Natural killer cell (primary cell): ENCODE measurements at regions not wholly inside any gene's neighbourhood (a gene's known extent, or its start where the extent isn't known, plus 50 kb on each side); places are given as distances from the start of the nearest gene placed in this dataset.

Experiments
- ATAC-seq, 3 donors: fragments of 150-1000 bp in 2 of 3; fragments of 200-7000 bp in 1 of 3; cut with Tn5 transposase; 1 replicate in 1 of 3; 2 replicates in 2 of 3; pipeline ENCODE4 v1.10.0; 2021; ENCODE audit warnings: mild to moderate bottlenecking in 2 of 3, moderate library complexity in 2 of 3
- DNase-seq, 2 donors: peaks; one replicate each; pipeline versions ENCODE4 v3.0.0 to v3.0.0-alpha.2; 2013 to 2021; ENCODE audit warnings: mixed read lengths in 1 of 2
- H3K27ac ChIP-seq: one replicate; pipeline ENCODE4 v1.5.1; 2013; ENCODE audit warnings: mild to moderate bottlenecking, low read length
- H3K27me3 ChIP-seq: one replicate; pipeline ENCODE4 v1.6.1; 2013; ENCODE audit warnings: low read length; ENCODE audit not compliant: control insufficient read depth, insufficient read depth
- H3K36me3 ChIP-seq: one replicate; pipeline ENCODE4 v1.6.1; 2013; ENCODE audit warnings: low read length; ENCODE audit not compliant: control insufficient read depth, insufficient read depth
- H3K4me1 ChIP-seq: one replicate; pipeline ENCODE4 v1.6.1; 2013; ENCODE audit warnings: low read length; ENCODE audit not compliant: control insufficient read depth, insufficient read depth
- H3K4me3 ChIP-seq: one replicate; pipeline ENCODE4 v1.5.1; 2013; ENCODE audit warnings: low read length
- H3K9me3 ChIP-seq: one replicate; pipeline ENCODE4 v1.6.1; 2013; ENCODE audit warnings: low read length; ENCODE audit not compliant: control insufficient read depth, insufficient read depth
- H3K27ac Mint-ChIP-seq, 2 donors: one replicate each; pipeline ENCODE4 v1.8.0; 2022; ENCODE audit warnings: mild to moderate bottlenecking in 2 of 2, mixed read lengths in 2 of 2, moderate library complexity in 1 of 2
- H3K27me3 Mint-ChIP-seq, 2 donors: one replicate each; pipeline ENCODE4 v1.8.0; 2022; ENCODE audit warnings: low read depth in 2 of 2, mixed read lengths in 2 of 2
- H3K36me3 Mint-ChIP-seq: one replicate; pipeline ENCODE4 v1.8.0; 2022; ENCODE audit warnings: mixed read lengths
- H3K4me1 Mint-ChIP-seq, 2 donors: one replicate each; pipeline ENCODE4 v1.8.0; 2022; ENCODE audit warnings: mixed read lengths in 2 of 2
- H3K4me3 Mint-ChIP-seq: one replicate; pipeline ENCODE4 v1.8.0; 2022; ENCODE audit warnings: mild to moderate bottlenecking, moderate library complexity, mixed read lengths
- H3K9me3 Mint-ChIP-seq, 2 donors: one replicate each; pipeline ENCODE4 v1.8.0; 2022; ENCODE audit warnings: mixed read lengths in 2 of 2
- CTCF ChIP-seq: fragments of 200-600 bp; IDR thresholded peaks from one replicate; pipeline ENCODE4 v1.8.0; 2022; ENCODE audit warnings: antibody characterized with exemption
- WGBS: methylation state at CpG from one replicate; pipeline ENCODE4 v1.1.7; 2013; ENCODE audit warnings: missing lambda C conversion rate; ENCODE audit not compliant: insufficient coverage; 5-methylcytosine and 5-hydroxymethylcytosine counted together
- intact Hi-C: fragments of 100-400 bp; cut with micrococcal nuclease; formaldehyde crosslinking; loops from one replicate; pipeline ENCODE4 v1.14.2; 2022

DNA sequence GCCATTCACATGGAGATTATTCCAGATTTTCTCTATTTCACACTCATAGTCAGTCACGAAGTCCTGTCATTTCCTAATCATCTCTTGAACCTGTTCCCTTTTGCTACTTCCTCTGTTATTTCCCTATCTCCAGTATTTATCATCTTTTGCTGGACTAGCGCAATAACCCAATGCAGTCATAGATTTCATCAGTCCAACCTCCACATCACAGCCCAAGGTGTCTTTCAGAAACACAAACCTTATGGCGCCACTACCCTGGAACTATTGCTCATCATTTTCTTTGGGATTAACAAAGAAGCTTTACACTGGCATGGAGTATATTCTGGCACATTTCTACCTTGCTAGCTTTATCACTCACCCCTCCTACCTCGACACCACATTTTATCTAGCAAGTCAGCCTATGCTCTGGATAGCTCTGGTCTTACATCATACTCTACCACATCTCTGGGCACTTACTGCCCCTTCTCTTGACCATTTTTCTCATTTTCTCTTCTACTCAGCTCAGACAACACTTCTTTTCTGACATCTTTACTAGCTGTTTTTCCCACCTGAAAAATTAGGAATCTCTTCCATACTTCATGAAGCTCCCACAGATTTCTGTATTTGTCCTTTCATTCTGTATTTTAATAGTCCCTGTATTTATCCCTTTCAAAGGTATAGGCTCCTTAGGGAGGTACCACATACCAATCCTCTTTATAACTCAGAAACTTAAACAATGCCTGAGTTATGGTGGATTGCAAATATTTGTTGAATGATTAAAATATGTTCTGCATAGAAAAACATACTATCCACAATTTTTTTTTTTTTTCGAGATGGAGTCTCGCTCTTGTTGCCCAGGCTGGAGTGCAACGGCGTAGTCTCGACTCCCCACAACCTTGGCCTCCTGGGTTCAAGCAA is 534.7 kb downstream of the KLF12 start:
- Histone ChIP-seq H3K36me3 (no peaks in the 10 kb centered on the region), H3K4me3 (no peak overlapping the region), H3K27ac (no peak overlapping the region), H3K4me1 (no peaks in the 10 kb centered on the region), H3K27me3 (no peaks in the 10 kb centered on the region), H3K9me3 (no peaks in the 10 kb centered on the region)
- no peaks in the 10 kb centered on the region for H3K36me3 Mint-ChIP-seq
- H3K4me3 Mint-ChIP-seq: no peak overlapping the region
- no peak for DNase-seq
- peak in 1 of 3 donors; percentile 50 for ATAC-seq
- peaks cover 0 to 5% of the 10 kb centered on the region in 2 donors for H3K9me3 Mint-ChIP-seq
- 93% methylated on average over 9 of the region's 9 CpGs for WGBS
- no peak for TF ChIP-seq CTCF
- no peak overlapping the region for H3K27ac Mint-ChIP-seq
- H3K27me3 Mint-ChIP-seq: peaks cover 0 to 6% of the 10 kb centered on the region in 2 donors
- no peaks in the 10 kb centered on the region for H3K4me1 Mint-ChIP-seq
- intact Hi-C loops: no loop called here

DNA sequence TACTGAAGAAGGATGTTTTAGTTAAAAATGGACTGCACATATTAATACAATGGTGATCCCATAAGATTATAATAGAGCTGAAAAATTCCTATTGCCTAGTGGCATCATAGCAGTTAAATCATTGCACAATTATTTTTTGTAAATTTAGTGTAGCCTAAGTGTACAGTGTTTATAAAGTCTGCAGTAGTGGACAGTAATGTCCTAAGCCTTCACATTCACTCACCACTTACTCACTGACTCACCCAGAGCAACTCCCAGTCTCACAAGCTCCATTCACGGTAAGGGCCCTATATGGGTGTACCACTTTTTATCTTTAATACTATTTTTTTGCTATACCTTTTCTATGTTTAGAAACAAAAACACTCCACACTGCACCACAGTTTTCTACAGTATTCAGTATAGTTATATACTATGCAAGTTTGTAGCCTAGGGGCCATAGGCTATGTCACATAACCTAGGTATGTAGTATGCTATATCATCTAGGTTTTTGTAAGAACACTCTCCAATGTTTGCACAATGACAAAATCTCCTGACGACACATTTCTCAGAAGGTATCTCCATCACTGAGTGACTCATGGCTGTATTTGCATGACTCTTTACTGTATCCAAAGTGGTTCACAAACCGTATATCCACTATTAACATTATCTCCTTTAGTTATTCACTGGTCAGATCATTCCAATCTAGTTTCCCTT is 536.0 kb downstream of the KLF12 start:
- Mint-ChIP-seq H3K36me3 (no peaks in the 10 kb centered on the region), H3K27me3 (peaks cover 0 to 6% of the 10 kb centered on the region in 2 donors), H3K27ac (no peak overlapping the region), H3K4me1 (no peaks in the 10 kb centered on the region), H3K9me3 (peaks cover 0 to 5% of the 10 kb centered on the region in 2 donors), H3K4me3 (no peak overlapping the region)
- Histone ChIP-seq H3K27ac (no peak overlapping the region), H3K27me3 (no peaks in the 10 kb centered on the region), H3K36me3 (no peaks in the 10 kb centered on the region), H3K4me1 (no peaks in the 10 kb centered on the region), H3K4me3 (no peak overlapping the region), H3K9me3 (no peaks in the 10 kb centered on the region)
- ATAC-seq (peak in 1 of 3 donors; percentile 70), DNase-seq (no peak)
- 94% methylated on average over 3 of the region's 3 CpGs for WGBS
- intact Hi-C loops: no loop called here
- no peak for TF ChIP-seq CTCF

DNA sequence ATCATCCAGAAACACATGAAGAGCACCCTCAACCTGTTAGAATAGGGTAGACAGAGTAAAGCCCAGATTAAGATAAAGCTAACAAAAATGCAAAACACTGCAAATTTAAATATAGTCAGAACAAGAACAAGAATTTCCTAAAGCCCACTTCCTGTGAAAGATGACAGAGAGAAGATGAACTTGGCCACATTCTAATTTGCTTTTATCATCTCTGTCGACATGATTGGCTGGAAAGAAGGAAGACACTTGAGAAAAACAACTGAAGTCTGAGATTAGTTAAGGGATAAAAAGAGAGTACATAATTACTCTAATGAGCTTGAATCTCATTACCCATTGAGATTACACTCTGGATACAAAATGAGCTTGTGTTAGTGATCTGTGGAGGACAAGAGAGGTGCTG is 537.6 kb downstream of the KLF5 start:
- Mint-ChIP-seq H3K4me1 (no peaks in the 10 kb centered on the region), H3K27me3 (peaks cover 0 to 6% of the 10 kb centered on the region in 2 donors), H3K9me3 (peaks cover 0 to 5% of the 10 kb centered on the region in 2 donors), H3K27ac (no peak overlapping the region), H3K4me3 (no peak overlapping the region), H3K36me3 (no peaks in the 10 kb centered on the region)
- DNase-seq: peak in 1 of 2 donors; percentile 9
- no peaks in the 10 kb centered on the region for H3K27me3 ChIP-seq
- 67% methylated on average over 1 of the region's 1 CpG for WGBS
- H3K36me3 ChIP-seq: no peaks in the 10 kb centered on the region
- no peak for TF ChIP-seq CTCF
- H3K27ac ChIP-seq: no peak overlapping the region
- peak in 1 of 3 donors; percentile 40 for ATAC-seq
- H3K9me3 ChIP-seq: no peaks in the 10 kb centered on the region
- H3K4me3 ChIP-seq: no peak overlapping the region
- no peaks in the 10 kb centered on the region for H3K4me1 ChIP-seq
- intact Hi-C loops: no loop called here
